Colonic mucosa (tissue), 4 donors: ENCODE measurements at regions not wholly inside any gene's neighbourhood (a gene's known extent, or its start where the extent isn't known, plus 50 kb on each side); places are given as distances from the start of the nearest gene placed in this dataset.

Experiments
- DNase-seq: peaks from one replicate; pipeline ENCODE4 v3.0.0-alpha.2; 2020
- H3K27ac ChIP-seq: fragments of 200-600 bp; one replicate; pipeline ENCODE4 v1.8.0; 2021
- H3K27me3 ChIP-seq: fragments of 200-600 bp; one replicate; pipeline ENCODE4 v1.8.0; 2021
- H3K36me3 ChIP-seq: fragments of 200-600 bp; one replicate; pipeline ENCODE4 v1.8.0; 2021
- H3K4me1 ChIP-seq: fragments of 200-600 bp; one replicate; pipeline ENCODE4 v1.8.0; 2021; ENCODE audit warnings: mild to moderate bottlenecking
- H3K4me3 ChIP-seq: fragments of 200-600 bp; one replicate; pipeline ENCODE4 v1.8.0; 2021
- H3K9ac ChIP-seq, 2 donors: one replicate each; pipeline ENCODE4 v1.7.0; 2013; ENCODE audit warnings: control low read depth in 2 of 2, low read depth in 2 of 2, low read length in 2 of 2
- H3K9me3 ChIP-seq: fragments of 200-600 bp; one replicate; pipeline ENCODE4 v1.8.0; 2021
- CTCF ChIP-seq: fragments of 200-600 bp; IDR thresholded peaks from one replicate; pipeline ENCODE4 v1.8.0; 2022; ENCODE audit warnings: antibody characterized with exemption, mild to moderate bottlenecking
- intact Hi-C: fragments of 100-400 bp; cut with DNase I; formaldehyde crosslinking; loops from one replicate; pipeline ENCODE4 v1.14.1; 2022
- donor health status: healthy.
- donor health status: DM: no; HTN: no; CAD: no.
- donor health status: DM: no; HTN: no; CAD: no.

DNA sequence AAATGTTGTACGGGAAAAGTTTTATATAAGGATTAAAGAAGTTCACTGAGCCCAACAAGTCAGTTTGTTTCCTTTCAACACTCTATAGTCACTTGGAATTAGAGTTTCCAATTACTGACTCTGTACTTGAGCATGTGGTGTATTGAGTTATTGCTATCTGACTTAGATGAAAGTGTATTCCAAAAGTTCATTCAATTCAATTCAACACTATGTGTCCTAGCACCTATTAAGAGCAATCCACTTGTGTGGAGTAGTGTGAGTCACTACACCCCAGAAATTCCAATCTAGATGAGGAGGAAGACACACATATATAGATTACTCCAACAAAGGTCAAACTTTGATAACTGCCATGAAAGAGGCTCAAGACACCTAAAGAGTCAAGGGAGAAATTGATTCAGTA is 98.2 kb upstream of the SLCO6A1 start:
- no peaks in the 10 kb centered on the region for H3K36me3 ChIP-seq
- H3K4me3 ChIP-seq = no peak overlapping the region
- TF ChIP-seq CTCF = no peak
- H3K27me3 ChIP-seq = no peaks in the 10 kb centered on the region
- no peaks in the 10 kb centered on the region for H3K4me1 ChIP-seq
- H3K9me3 ChIP-seq = no peaks in the 10 kb centered on the region
- no peak overlapping the region for H3K27ac ChIP-seq
- intact Hi-C loops = loop anchor here (10.0 kb wide), 1 partner anchor 378 kb away; no protein-coding TSS in a partner anchor
- DNase-seq = no peak
- no peak overlapping the region for H3K9ac ChIP-seq

GRCh38 chr5:102599289-102599688 is 100.5 kb upstream of the SLCO6A1 start:
- DNase-seq = no peak
- H3K27me3 ChIP-seq = no peaks in the 10 kb centered on the region
- H3K27ac ChIP-seq = no peak overlapping the region
- H3K9me3 ChIP-seq = no peaks in the 10 kb centered on the region
- no peak for TF ChIP-seq CTCF
- H3K4me3 ChIP-seq = no peak overlapping the region
- no peak overlapping the region for H3K9ac ChIP-seq
- no peaks in the 10 kb centered on the region for H3K36me3 ChIP-seq
- H3K4me1 ChIP-seq = no peaks in the 10 kb centered on the region
- intact Hi-C loops = loop anchor here (10.0 kb wide), 1 partner anchor 376 kb away; no protein-coding TSS in a partner anchor

GRCh38 chr5:102600964-102601363 is 102.2 kb upstream of the SLCO6A1 start:
- Histone ChIP-seq H3K36me3 (no peaks in the 10 kb centered on the region), H3K4me1 (no peaks in the 10 kb centered on the region), H3K9me3 (no peaks in the 10 kb centered on the region), H3K9ac (no peak overlapping the region), H3K4me3 (no peak overlapping the region), H3K27ac (no peak overlapping the region), H3K27me3 (no peaks in the 10 kb centered on the region)
- intact Hi-C loops = no loop called here
- no peak for TF ChIP-seq CTCF
- DNase-seq = no peak

GRCh38 chr5:102603670-102604069 is 104.9 kb upstream of the SLCO6A1 start:
- Histone ChIP-seq H3K36me3 (no peaks in the 10 kb centered on the region), H3K4me1 (no peaks in the 10 kb centered on the region), H3K9me3 (no peaks in the 10 kb centered on the region), H3K27me3 (no peaks in the 10 kb centered on the region), H3K4me3 (no peak overlapping the region), H3K27ac (no peak overlapping the region), H3K9ac (no peak overlapping the region)
- intact Hi-C loops = no loop called here
- no peak for TF ChIP-seq CTCF
- DNase-seq = no peak

- no peaks in the 10 kb centered on the region for H3K27me3 ChIP-seq
- no peaks in the 10 kb centered on the region for H3K4me1 ChIP-seq
- no peak overlapping the region for H3K9ac ChIP-seq
- H3K27ac ChIP-seq = no peak overlapping the region
- intact Hi-C loops = no loop called here
- H3K36me3 ChIP-seq = no peaks in the 10 kb centered on the region
- no peak for DNase-seq
- TF ChIP-seq CTCF = no peak
- H3K9me3 ChIP-seq = no peaks in the 10 kb centered on the region
- no peak overlapping the region for H3K4me3 ChIP-seq
Observed at GRCh38 chr5:102608414-102608813, 109.6 kb upstream of the SLCO6A1 start.

DNA sequence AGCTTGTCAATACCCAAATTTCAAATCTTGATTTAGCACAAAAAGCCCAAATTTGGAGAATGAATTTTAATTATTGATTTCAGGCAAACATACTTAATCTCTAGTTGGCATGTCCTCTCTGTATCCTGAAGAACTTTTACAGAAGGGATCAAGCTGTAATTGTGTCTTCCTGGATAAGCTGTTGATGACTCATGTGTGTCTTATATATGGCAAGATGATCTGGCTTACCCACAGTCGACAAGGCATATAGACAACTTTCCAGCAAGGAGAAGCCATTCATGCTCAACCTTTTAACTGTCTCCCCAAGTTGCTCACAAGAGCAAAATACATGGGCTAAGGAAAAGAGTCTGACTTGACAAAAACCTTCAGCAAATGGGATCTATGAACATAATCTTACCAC is 112.5 kb upstream of the SLCO6A1 start:
- no peak for TF ChIP-seq CTCF
- intact Hi-C loops = no loop called here
- Histone ChIP-seq H3K4me1 (no peaks in the 10 kb centered on the region), H3K27me3 (no peaks in the 10 kb centered on the region), H3K27ac (no peak overlapping the region), H3K9me3 (no peaks in the 10 kb centered on the region), H3K9ac (no peak overlapping the region), H3K4me3 (no peak overlapping the region), H3K36me3 (no peaks in the 10 kb centered on the region)
- no peak for DNase-seq
